Right cardiac atrium (tissue), 5 donors: ENCODE measurements at regions not wholly inside any gene's neighbourhood (a gene's known extent, or its start where the extent isn't known, plus 50 kb on each side); places are given as distances from the start of the nearest gene placed in this dataset.
"Not testable (repeated sequence)": the region's sequence is repeated elsewhere in the genome, so short reads cannot be mapped to it uniquely, and the experiment has no call there.

ENCODE experiments used
- ATAC-seq, 2 donors: fragments of 200-7000 bp; cut with Tn5 transposase; one replicate each; pipeline versions ENCODE4 v1.8.0 to v1.9.1; 2020; ENCODE audit warnings: moderate library complexity in 2 of 2, mild to moderate bottlenecking in 1 of 2
- DNase-seq, 3 donors: peaks; one replicate each; pipeline ENCODE4 v3.0.0-alpha.2; 2020
- H3K27ac ChIP-seq: one replicate; pipeline ENCODE4 v1.5.1; 2013; ENCODE audit warnings: mild to moderate bottlenecking, low read length, control low read depth, moderate library complexity
- H3K27me3 ChIP-seq: one replicate; pipeline ENCODE4 v1.6.1; 2013; ENCODE audit not compliant: control insufficient read depth, insufficient read depth
- H3K4me1 ChIP-seq: one replicate; pipeline ENCODE4 v1.6.1; 2013; ENCODE audit warnings: low read length; ENCODE audit not compliant: control insufficient read depth, insufficient read depth
- H3K4me3 ChIP-seq: one replicate; pipeline ENCODE4 v1.5.1; 2013; ENCODE audit warnings: low read length, control low read depth
- H3K9me3 ChIP-seq: one replicate; pipeline ENCODE4 v1.6.1; 2013; ENCODE audit warnings: low read length; ENCODE audit not compliant: control insufficient read depth
- WGBS: extraction: QIAGEN DNeasy Blood & Tissue Kit; methylation state at CpG from one replicate; pipeline ENCODE4 v1.1.7; 2013; 5-methylcytosine and 5-hydroxymethylcytosine counted together
- intact Hi-C, 4 donors: fragments of 100-400 bp; cut with DNase I; formaldehyde crosslinking; loops; one replicate each; pipeline versions ENCODE4 v1.11.0 to v1.14.0; 2022 to 2023
- microRNA-seq, 2 donors: library from miRNA; unstranded; fragments of <30 nt; microRNA quantifications; one replicate each; pipeline ENCODE4 v1.2.0, GENCODE V29; 2020 to 2021
- donor health status: healthy with polysubstance abuse.
- donor health status: DM: no; HTN: yes; CAD: no.
- donor health status: DM: no; HTN: no; CAD: no.
- donor health status: DM: no; HTN: yes; CAD: no; lungs with severe emphysema.
- donor health status: DM: yes; HTN: yes; CAD: no.

DNA sequence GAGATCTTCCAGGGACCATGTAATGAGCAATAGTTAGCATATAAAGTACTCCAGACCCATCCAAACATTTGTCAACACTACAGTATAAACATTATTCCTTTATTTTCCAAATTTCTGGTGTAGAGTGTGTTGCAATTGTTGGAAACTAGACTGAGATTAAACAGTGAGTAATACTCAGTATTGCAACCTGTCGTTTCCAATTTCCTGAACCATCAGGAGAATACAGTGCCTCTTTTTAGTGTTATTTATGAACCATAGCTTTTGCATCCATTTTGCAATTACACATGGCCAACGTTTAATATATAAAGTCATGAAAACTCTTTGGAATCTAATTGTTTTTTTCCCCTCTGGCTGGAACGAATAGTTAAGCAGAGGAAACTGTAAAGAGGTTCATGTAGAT lies 58.3 kb upstream of the DHRSX start:
- ATAC-seq (peak in 1 of 2 donors; percentile 72), DNase-seq (no peak)
- Histone ChIP-seq H3K9me3 (no peaks in the 10 kb centered on the region), H3K4me3 (no peak overlapping the region), H3K27ac (no peak overlapping the region), H3K27me3 (no peaks in the 10 kb centered on the region), H3K4me1 (peaks cover 3% of the 10 kb centered on the region)
- intact Hi-C loops: no loop called here
- 58% methylated on average over 3 of the region's 3 CpGs for WGBS

DNA sequence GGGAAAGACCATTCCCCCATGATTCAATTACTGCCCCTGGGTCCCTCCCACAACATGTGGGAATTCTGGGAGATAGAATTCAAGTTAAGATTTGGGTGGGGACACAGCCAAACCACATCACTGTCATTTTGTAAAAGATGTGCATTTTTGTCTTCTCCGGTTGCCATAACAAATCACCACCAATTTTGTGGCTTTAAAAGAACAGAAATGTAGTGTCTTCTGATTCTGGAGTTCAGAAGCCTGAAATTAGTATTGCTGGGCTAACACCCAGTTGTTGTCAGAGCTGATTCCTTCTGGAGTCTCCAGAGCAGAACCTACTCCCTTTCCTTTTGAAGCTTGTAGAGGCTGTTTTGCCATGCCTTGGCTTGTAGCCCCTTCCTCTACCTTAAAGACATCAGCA lies 54.1 kb upstream of the DHRSX start:
- Histone ChIP-seq H3K27ac (no peak overlapping the region), H3K4me1 (peaks cover 3% of the 10 kb centered on the region), H3K9me3 (no peaks in the 10 kb centered on the region), H3K4me3 (no peak overlapping the region), H3K27me3 (no peaks in the 10 kb centered on the region)
- intact Hi-C loops: no loop called here
- DNase-seq: no peak
- ATAC-seq: no peak
- whole genome bisulfite sequencing: 94% methylated on average over 1 of the region's 1 CpG

DNA sequence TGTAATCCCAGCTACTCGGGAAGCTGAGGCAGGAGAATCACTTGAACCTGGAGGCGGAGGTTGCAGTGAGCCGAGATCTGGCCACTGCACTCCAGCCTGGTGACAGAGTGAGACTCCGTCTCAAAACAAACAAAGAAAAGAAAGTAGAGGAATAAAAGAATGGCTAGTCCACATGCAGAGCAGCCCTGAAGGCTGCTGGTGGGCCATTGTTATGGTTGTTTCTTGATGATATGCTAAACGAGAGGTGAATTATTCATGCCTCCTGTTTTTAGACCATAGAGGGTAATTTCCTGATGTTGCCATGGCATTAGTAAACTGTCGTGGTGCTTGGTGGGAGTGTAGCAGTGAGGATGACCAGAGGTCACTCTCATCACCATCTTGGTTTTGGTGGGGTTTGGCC lies 53.3 kb upstream of the DHRSX start:
- intact Hi-C loops, H3K27me3 ChIP-seq, ATAC-seq, H3K27ac ChIP-seq, H3K4me1 ChIP-seq, H3K9me3 ChIP-seq, DNase-seq, H3K4me3 ChIP-seq: not testable (repeated sequence)
- WGBS: 75% methylated on average over 6 of the region's 6 CpGs

DNA sequence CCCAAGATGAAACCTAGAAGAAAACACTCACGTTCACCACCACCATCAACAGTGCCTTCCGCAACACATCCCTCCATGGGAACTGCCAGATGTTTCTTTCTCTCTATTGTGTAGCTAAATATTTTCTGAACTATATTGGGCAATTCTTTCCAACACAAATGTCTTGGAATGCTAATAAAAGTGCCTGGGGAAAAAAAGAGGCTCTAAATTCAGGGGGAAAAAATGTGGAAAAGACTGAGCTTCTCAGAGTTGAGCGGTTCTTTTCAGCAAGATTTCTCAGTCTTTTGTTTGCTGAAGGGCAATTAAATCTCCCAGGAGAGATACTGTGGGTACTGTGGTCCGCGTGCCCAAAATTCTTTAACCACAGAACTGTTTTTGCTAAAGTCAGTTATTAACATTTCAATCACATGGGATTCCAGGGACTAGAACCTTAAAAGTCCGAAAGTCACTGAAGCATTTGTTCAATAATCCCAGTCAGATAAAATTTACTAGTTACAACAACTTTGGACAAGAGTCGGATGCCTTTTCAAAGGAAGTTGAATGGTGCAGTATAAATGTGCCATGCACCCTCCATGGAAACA lies 51.9 kb upstream of the DHRSX start:
- intact Hi-C loops: no loop called here
- ATAC-seq: no peak
- WGBS: 56% methylated on average over 7 of the region's 7 CpGs

DNA sequence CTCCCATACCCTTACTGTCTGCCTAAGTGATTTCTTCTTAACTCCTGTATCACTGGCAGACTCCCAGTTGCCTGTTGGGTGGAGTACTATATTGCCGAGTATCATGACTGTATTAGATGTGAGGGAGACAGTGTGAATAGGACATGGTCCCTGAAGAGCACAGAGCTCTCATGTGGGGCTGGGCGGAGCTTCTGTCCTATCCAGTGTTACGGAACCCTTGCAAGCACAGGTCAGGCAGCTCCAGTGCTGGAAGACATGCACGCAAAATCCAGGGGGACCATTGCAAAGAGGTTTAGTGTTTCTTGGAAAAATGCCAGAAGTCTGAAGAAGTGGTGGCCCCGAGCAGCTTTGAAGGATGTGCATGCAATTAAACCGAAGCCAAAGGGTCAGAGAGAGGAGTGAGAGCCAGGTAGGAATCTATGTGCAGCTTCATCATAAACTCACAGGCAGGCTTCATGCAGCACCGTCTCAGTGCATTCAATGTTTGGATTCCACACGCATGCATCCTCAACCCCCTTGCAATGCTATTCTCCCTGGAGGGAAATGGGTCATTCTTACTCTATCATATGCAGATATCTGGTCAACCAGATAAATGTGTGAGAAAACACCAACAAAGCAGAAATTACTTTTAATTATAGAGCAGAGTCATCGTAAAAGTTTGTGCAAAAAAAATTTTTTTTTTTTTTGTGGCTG lies 49.7 kb upstream of the DHRSX start:
- WGBS: 46% methylated on average over 9 of the region's 9 CpGs
- no peaks in the 10 kb centered on the region for H3K27me3 ChIP-seq
- no peak overlapping the region for H3K27ac ChIP-seq
- H3K4me3 ChIP-seq: no peak overlapping the region
- ATAC-seq (no peak), DNase-seq (no peak)
- H3K4me1 ChIP-seq: no peaks in the 10 kb centered on the region
- no peaks in the 10 kb centered on the region for H3K9me3 ChIP-seq
- intact Hi-C loops: no loop called here

More for the DNA sequence above, 51.9 kb upstream of the DHRSX start:
- Histone ChIP-seq H3K4me1 (no peaks in the 10 kb centered on the region), H3K4me3 (no peak overlapping the region), H3K9me3 (no peaks in the 10 kb centered on the region), H3K27ac (no peak overlapping the region), H3K27me3 (no peaks in the 10 kb centered on the region)
- no peak for DNase-seq

Small RNA genes in the stretch of these regions (microRNA-seq; reads per million reads assigned to microRNA genes)
- gene MIR6089: 0 reads per million in 2 donors
